OCI-LY3 (cell line): ENCODE measurements at regions not wholly inside any gene's neighbourhood (a gene's known extent, or its start where the extent isn't known, plus 50 kb on each side); places are given as distances from the start of the nearest gene placed in this dataset.

Experiments
- H2AFZ ChIP-seq: fragments of 200-600, 300-600 bp; shearing (Covaris generic); 2 replicates; pipeline ENCODE4 v1.6.0; 2014; ENCODE audit warnings: antibody characterized with exemption, low read depth, low read length
- H3K27ac ChIP-seq: fragments of 200-600, 300-600 bp; sonication (generic); 2 replicates; pipeline ENCODE4 v1.5.1; 2014; ENCODE audit warnings: mild to moderate bottlenecking, low read length, moderate library complexity, mixed read lengths
- H3K27me3 ChIP-seq: fragments of 200-600, 300-600 bp; sonication (generic); 2 replicates; pipeline ENCODE4 v1.6.1; 2014; ENCODE audit warnings: low read depth, low read length, mixed read lengths
- H3K36me3 ChIP-seq: fragments of 200-600, 300-600 bp; sonication (generic); replicated peaks from 2 replicates; pipeline ENCODE3; 2014; ENCODE audit warnings: low read depth, low read length, mixed read lengths
- H3K4me1 ChIP-seq: fragments of 300-600, 200-600 bp; sonication (generic); 2 replicates; pipeline ENCODE4 v1.6.1; 2014; ENCODE audit warnings: low read length, mixed read lengths
- H3K4me2 ChIP-seq: fragments of 200-600, 300-600 bp; sonication (generic); 2 replicates; pipeline ENCODE4 v1.6.1; 2014; ENCODE audit warnings: low read length, mixed read lengths
- H3K4me3 ChIP-seq: fragments of 300-600, 200-600 bp; sonication (generic); 2 replicates; pipeline ENCODE4 v1.5.1; 2014; ENCODE audit warnings: antibody characterized with exemption, mild to moderate bottlenecking, low read length, moderate library complexity
- H3K79me2 ChIP-seq: fragments of 300-600, 200-600 bp; shearing (Covaris generic); 2 replicates; pipeline ENCODE4 v1.6.1; 2014; ENCODE audit warnings: mild to moderate bottlenecking, low read length, mixed read lengths
- H3K9ac ChIP-seq: fragments of 300-600, 200-600 bp; shearing (Covaris generic); 2 replicates; pipeline ENCODE4 v1.6.0; 2014; ENCODE audit warnings: mild to moderate bottlenecking, low read length, moderate library complexity
- H3K9me3 ChIP-seq: fragments of 200-600, 300-600 bp; shearing (Covaris generic); 2 replicates; pipeline ENCODE4 v1.6.1; 2014; ENCODE audit warnings: low read length, mixed read lengths; ENCODE audit not compliant: insufficient read depth
- H4K20me1 ChIP-seq: fragments of 200-600, 300-600 bp; sonication (generic); 2 replicates; pipeline ENCODE4 v1.6.1; 2016; ENCODE audit warnings: low read length, mixed read lengths; ENCODE audit not compliant: insufficient read depth
- CTCF ChIP-seq: fragments of 200-600, 300-600 bp; sonication (generic); IDR thresholded peaks from 2 replicates; pipeline ENCODE4 v1.5.1; 2014; ENCODE audit warnings: antibody characterized with exemption, low read length, low read depth
- EZH2phosphoT487 ChIP-seq: fragments of 200-600 bp; shearing (Covaris generic); IDR thresholded peaks from 2 replicates; pipeline ENCODE4 v1.6.1; 2018; ENCODE audit warnings: antibody characterized with exemption, mixed run types, low read depth

- peaks cover 20% of the 10 kb centered on the region for H3K9me3 ChIP-seq
- H3K27me3 ChIP-seq, result no peaks in the 10 kb centered on the region
- H3K9ac ChIP-seq, result no peak overlapping the region
- no peak overlapping the region for H3K4me3 ChIP-seq
- no peak for TF ChIP-seq CTCF
- TF ChIP-seq EZH2phosphoT487, result no peak
- H3K4me2 ChIP-seq, result no peak overlapping the region
- no peak overlapping the region for H2AFZ ChIP-seq
- peaks cover 6% of the 10 kb centered on the region for H3K36me3 ChIP-seq
- H3K27ac ChIP-seq, result no peak overlapping the region
- H4K20me1 ChIP-seq, result no peaks in the 10 kb centered on the region
- H3K4me1 ChIP-seq, result no peaks in the 10 kb centered on the region
- no peaks in the 10 kb centered on the region for H3K79me2 ChIP-seq
Measured at GRCh38 chr12:76201758-76202157, 117.3 kb upstream of the NAP1L1 start.

GRCh38 chr12:76201316-76201715 is 116.8 kb upstream of the NAP1L1 start:
- no peak overlapping the region for H3K4me3 ChIP-seq
- H4K20me1 ChIP-seq, result no peaks in the 10 kb centered on the region
- no peaks in the 10 kb centered on the region for H3K4me1 ChIP-seq
- no peaks in the 10 kb centered on the region for H3K79me2 ChIP-seq
- H3K4me2 ChIP-seq, result no peak overlapping the region
- H3K27ac ChIP-seq, result no peak overlapping the region
- H2AFZ ChIP-seq, result no peak overlapping the region
- peaks cover 6% of the 10 kb centered on the region for H3K36me3 ChIP-seq
- no peaks in the 10 kb centered on the region for H3K27me3 ChIP-seq
- H3K9ac ChIP-seq, result no peak overlapping the region
- TF ChIP-seq EZH2phosphoT487, result no peak
- H3K9me3 ChIP-seq, result peaks cover 20% of the 10 kb centered on the region

- Histone ChIP-seq H3K4me2 (no peak overlapping the region), H3K9ac (no peak overlapping the region), H3K79me2 (no peaks in the 10 kb centered on the region), H3K4me1 (no peaks in the 10 kb centered on the region), H3K4me3 (no peak overlapping the region), H3K36me3 (peaks cover 6% of the 10 kb centered on the region), H3K27ac (no peak overlapping the region), H4K20me1 (no peaks in the 10 kb centered on the region), H3K27me3 (no peaks in the 10 kb centered on the region), H3K9me3 (peaks cover 20% of the 10 kb centered on the region), H2AFZ (no peak overlapping the region)
- no peak for TF ChIP-seq EZH2phosphoT487
Measured at GRCh38 chr12:76199808-76200207, 115.3 kb upstream of the NAP1L1 start.

GRCh38 chr12:76198839-76199238 is 114.4 kb upstream of the NAP1L1 start:
- no peak overlapping the region for H3K4me2 ChIP-seq
- H4K20me1 ChIP-seq, result no peaks in the 10 kb centered on the region
- H3K27me3 ChIP-seq, result no peaks in the 10 kb centered on the region
- H3K79me2 ChIP-seq, result no peaks in the 10 kb centered on the region
- no peaks in the 10 kb centered on the region for H3K4me1 ChIP-seq
- no peak for TF ChIP-seq EZH2phosphoT487
- TF ChIP-seq CTCF, result no peak
- H3K27ac ChIP-seq, result no peak overlapping the region
- H3K9ac ChIP-seq, result no peak overlapping the region
- H3K36me3 ChIP-seq, result peaks cover 6% of the 10 kb centered on the region
- no peak overlapping the region for H3K4me3 ChIP-seq
- peaks cover 20% of the 10 kb centered on the region for H3K9me3 ChIP-seq
- H2AFZ ChIP-seq, result no peak overlapping the region

- Histone ChIP-seq H3K9me3 (peaks cover 20% of the 10 kb centered on the region), H3K36me3 (peaks cover 6% of the 10 kb centered on the region), H3K9ac (no peak overlapping the region), H3K4me2 (no peak overlapping the region), H3K4me1 (peaks cover 4% of the 10 kb centered on the region), H2AFZ (no peak overlapping the region), H3K27ac (no peak overlapping the region), H3K79me2 (no peaks in the 10 kb centered on the region), H3K27me3 (no peaks in the 10 kb centered on the region), H4K20me1 (no peaks in the 10 kb centered on the region), H3K4me3 (no peak overlapping the region)
- TF ChIP-seq EZH2phosphoT487 (no peak), CTCF (no peak)
Measured at GRCh38 chr12:76197283-76197682, 112.8 kb upstream of the NAP1L1 start.
